OCI-LY1 (cell line): ENCODE measurements at regions not wholly inside any gene's neighbourhood (a gene's known extent, or its start where the extent isn't known, plus 50 kb on each side); places are given as distances from the start of the nearest gene placed in this dataset.

Source experiments
- EZH2 ChIP-seq: fragments of 200-600 bp; sonication (generic), shearing (Covaris generic); IDR thresholded peaks from 2 replicates; pipeline ENCODE4 v1.8.0; 2017; ENCODE audit warnings: borderline replicate concordance, mixed run types, mild to moderate bottlenecking, antibody characterized with exemption, low read length, moderate library complexity, mixed read lengths
- TF ChIP-seq, protein P1 (sequence below): fragments of 200-600 bp; sonication (generic), shearing (Covaris generic); IDR thresholded peaks from 2 replicates; pipeline ENCODE4 v1.5.1; 2017; ENCODE audit warnings: mild to moderate bottlenecking, antibody characterized with exemption, low read length, moderate library complexity, mixed read lengths

DNA sequence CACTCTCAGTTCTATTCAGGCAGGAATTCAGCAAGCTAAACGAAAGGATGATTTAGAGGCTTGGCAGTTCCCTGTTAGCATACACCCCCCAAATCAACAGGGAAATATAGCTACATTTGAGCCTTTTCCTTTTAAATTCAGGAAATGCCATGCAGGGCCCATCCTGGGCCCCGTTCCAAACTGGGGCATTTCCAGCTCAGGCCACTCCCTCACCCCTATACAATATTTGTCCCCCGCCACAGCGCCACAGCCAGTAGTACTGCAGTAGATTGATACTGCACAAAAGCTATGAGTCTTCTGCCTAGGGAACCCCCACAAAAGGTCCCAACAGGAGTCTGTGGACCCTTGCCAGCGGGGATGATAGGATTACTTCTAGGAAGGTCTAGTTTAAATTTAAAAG, 102.0 kb upstream of the MAPK10 start:
- TF ChIP-seq, protein P1, sequence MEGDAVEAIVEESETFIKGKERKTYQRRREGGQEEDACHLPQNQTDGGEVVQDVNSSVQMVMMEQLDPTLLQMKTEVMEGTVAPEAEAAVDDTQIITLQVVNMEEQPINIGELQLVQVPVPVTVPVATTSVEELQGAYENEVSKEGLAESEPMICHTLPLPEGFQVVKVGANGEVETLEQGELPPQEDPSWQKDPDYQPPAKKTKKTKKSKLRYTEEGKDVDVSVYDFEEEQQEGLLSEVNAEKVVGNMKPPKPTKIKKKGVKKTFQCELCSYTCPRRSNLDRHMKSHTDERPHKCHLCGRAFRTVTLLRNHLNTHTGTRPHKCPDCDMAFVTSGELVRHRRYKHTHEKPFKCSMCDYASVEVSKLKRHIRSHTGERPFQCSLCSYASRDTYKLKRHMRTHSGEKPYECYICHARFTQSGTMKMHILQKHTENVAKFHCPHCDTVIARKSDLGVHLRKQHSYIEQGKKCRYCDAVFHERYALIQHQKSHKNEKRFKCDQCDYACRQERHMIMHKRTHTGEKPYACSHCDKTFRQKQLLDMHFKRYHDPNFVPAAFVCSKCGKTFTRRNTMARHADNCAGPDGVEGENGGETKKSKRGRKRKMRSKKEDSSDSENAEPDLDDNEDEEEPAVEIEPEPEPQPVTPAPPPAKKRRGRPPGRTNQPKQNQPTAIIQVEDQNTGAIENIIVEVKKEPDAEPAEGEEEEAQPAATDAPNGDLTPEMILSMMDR = no peak
- no peak for TF ChIP-seq EZH2
